Cardiac fibroblast (primary cell): ENCODE measurements at regions not wholly inside any gene's neighbourhood (a gene's known extent, or its start where the extent isn't known, plus 50 kb on each side); places are given as distances from the start of the nearest gene placed in this dataset.

ENCODE experiments used
- DNase-seq, 2 donors: peaks; one replicate each; pipeline versions ENCODE4 v3.0.0 to v3.0.0-alpha.2; 2010; ENCODE audit warnings: low read depth in 2 of 2
- H3K4me3 ChIP-seq, 2 donors: replicated peaks in 1 of 2; 1 replicate in 1 of 2; 2 replicates in 1 of 2; pipeline ENCODE4 v1.5.1; 2011; ENCODE audit warnings: low read depth in 2 of 2, low read length in 2 of 2, mild to moderate bottlenecking in 2 of 2, moderate library complexity in 1 of 2
- CTCF ChIP-seq: IDR thresholded peaks from one replicate; pipeline ENCODE4 v1.5.1; 2011; ENCODE audit warnings: low read depth, mild to moderate bottlenecking, low read length, inconsistent platforms

GRCh38 chr6:43924222-43924702 lies 154.3 kb downstream of the VEGFA start:
- DNase-seq, result peak in 1 of 2 donors; percentile 32
- H3K4me3 ChIP-seq, result no peak overlapping the region
- no peak for TF ChIP-seq CTCF

GRCh38 chr6:43923376-43924221 lies 153.6 kb downstream of the VEGFA start:
- H3K4me3 ChIP-seq, result no peak overlapping the region
- TF ChIP-seq CTCF, result no peak

GRCh38 chr6:43922426-43923375 lies 152.7 kb downstream of the VEGFA start:
- no peak overlapping the region for H3K4me3 ChIP-seq
- no peak for DNase-seq
- TF ChIP-seq CTCF, result no peak

More at GRCh38 chr6:43923376-43924221, 153.6 kb downstream of the VEGFA start:
- peak; percentile 46 to 64 for DNase-seq

- TF ChIP-seq CTCF, result no peak
- no peak overlapping the region for H3K4me3 ChIP-seq
Measured at GRCh38 chr6:43921548-43922425, 151.8 kb downstream of the VEGFA start.

GRCh38 chr6:43921039-43921438 lies 151.0 kb downstream of the VEGFA start:
- no peak for DNase-seq
- no peak for TF ChIP-seq CTCF
- no peak overlapping the region for H3K4me3 ChIP-seq

More at GRCh38 chr6:43921548-43922425, 151.8 kb downstream of the VEGFA start:
- no peak for DNase-seq

- H3K4me3 ChIP-seq, result no peak overlapping the region
- no peak for DNase-seq
- TF ChIP-seq CTCF, result no peak
Measured at GRCh38 chr6:43919774-43920173, 149.8 kb downstream of the VEGFA start.
